ENCODE measurements at regions not wholly inside any gene's neighbourhood (a gene's known extent, or its start where the extent isn't known, plus 50 kb on each side); places are given as distances from the start of the nearest gene placed in this dataset.

DNA sequence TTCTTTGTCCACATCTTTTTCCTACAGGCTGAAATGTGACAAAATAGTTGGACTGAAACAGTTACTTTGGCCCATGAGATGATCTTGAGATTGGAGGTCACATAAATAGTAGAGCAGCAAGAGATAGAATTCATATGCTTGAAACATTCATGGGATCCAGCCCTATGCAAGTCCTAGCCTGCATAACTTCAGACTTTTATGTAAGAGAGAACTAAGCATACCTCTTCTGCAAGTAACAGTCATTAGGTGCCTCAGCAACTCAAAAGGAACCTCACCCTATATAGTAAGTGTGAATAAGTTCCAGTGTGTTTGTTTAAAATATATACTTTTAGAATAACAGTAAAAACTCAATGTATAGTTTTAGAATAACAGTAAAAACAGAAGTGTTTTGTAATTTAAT, 138.0 kb upstream of the P2RY1 start:
- no peak overlapping the region for H3K4me3 ChIP-seq
- H3K27ac ChIP-seq: no peak overlapping the region
- TF ChIP-seq CTCF (IDR thresholded peaks at IDR 0.05): no peak
- no peaks in the 10 kb centered on the region for H3K4me1 ChIP-seq
- DNase-seq: no peak
- ATAC-seq: no peak
- H3K27me3 ChIP-seq: no peaks in the 10 kb centered on the region
- H3K9me3 ChIP-seq: no peaks in the 10 kb centered on the region
- intact Hi-C loops (cut with DNase I): no loop called here
- no peaks in the 10 kb centered on the region for H3K36me3 ChIP-seq (replicated peaks in 1 of 2; ENCODE audit: insufficient read depth in 1 of 2, low read depth in 2 of 2)

- 50 to 61% methylated on average over 3 of the region's 3 CpGs for WGBS, 2 donors
- DNase-seq: no peak
- TF ChIP-seq POLR2A (IDR thresholded peaks at IDR 0.05) (no peak), CTCF (IDR thresholded peaks at IDR 0.05) (no peak)
Measured at GRCh38 chr3:152703245-152703890, 131.6 kb upstream of the P2RY1 start.

GRCh38 chr3:152706991-152707713, 127.8 kb upstream of the P2RY1 start:
- Histone ChIP-seq H3K27me3 (no peaks in the 10 kb centered on the region), H3K36me3 (replicated peaks in 1 of 2; ENCODE audit: insufficient read depth in 1 of 2, low read depth in 2 of 2) (no peaks in the 10 kb centered on the region), H3K9me3 (no peaks in the 10 kb centered on the region), H3K27ac (no peak overlapping the region), H3K4me3 (no peak overlapping the region), H3K4me1 (no peaks in the 10 kb centered on the region)
- 47 to 51% methylated on average over 4 of the region's 4 CpGs for WGBS, 2 donors
- ATAC-seq: no peak
- intact Hi-C loops (cut with DNase I): no loop called here
- DNase-seq: no peak
- TF ChIP-seq CTCF (IDR thresholded peaks at IDR 0.05) (no peak), POLR2A (IDR thresholded peaks at IDR 0.05) (no peak)

More at GRCh38 chr3:152703245-152703890, 131.6 kb upstream of the P2RY1 start:
- no peak overlapping the region for H3K4me3 ChIP-seq
- H3K27me3 ChIP-seq: no peaks in the 10 kb centered on the region
- intact Hi-C loops (cut with DNase I): no loop called here
- no peak overlapping the region for H3K27ac ChIP-seq
- no peaks in the 10 kb centered on the region for H3K36me3 ChIP-seq (replicated peaks in 1 of 2; ENCODE audit: insufficient read depth in 1 of 2, low read depth in 2 of 2)
- ATAC-seq: no peak
- no peaks in the 10 kb centered on the region for H3K4me1 ChIP-seq
- H3K9me3 ChIP-seq: no peaks in the 10 kb centered on the region

DNA sequence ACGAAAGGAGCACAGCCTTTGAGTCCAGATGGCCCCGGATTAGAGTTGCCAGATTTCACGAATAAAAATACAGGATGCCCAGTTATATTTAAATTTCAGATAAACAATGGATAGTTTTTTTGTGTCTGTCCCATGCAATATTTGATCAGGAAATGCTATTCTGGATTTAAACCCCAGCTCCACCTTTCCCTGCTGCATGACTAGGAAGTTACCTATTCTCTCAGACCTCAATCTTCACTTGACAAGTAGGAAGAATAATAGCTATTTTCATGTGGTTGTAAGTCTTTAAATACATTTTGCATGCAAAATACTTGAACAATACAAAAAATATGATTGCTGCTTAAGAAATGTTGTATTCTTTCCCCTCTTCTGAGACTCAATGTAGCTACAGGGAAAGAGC, 125.3 kb upstream of the P2RY1 start:
- TF ChIP-seq POLR2A (IDR thresholded peaks at IDR 0.05) (no peak), CTCF (IDR thresholded peaks at IDR 0.05) (no peak)
- 78 to 79% methylated on average over 3 of the region's 3 CpGs for WGBS, 2 donors
- Histone ChIP-seq H3K27ac (no peak overlapping the region), H3K27me3 (no peaks in the 10 kb centered on the region), H3K36me3 (replicated peaks in 1 of 2; ENCODE audit: insufficient read depth in 1 of 2, low read depth in 2 of 2) (no peaks in the 10 kb centered on the region), H3K9me3 (no peaks in the 10 kb centered on the region), H3K4me3 (no peak overlapping the region), H3K4me1 (no peaks in the 10 kb centered on the region)
- DNase-seq: no peak
- ATAC-seq: no peak
- intact Hi-C loops (cut with DNase I): no loop called here

DNA sequence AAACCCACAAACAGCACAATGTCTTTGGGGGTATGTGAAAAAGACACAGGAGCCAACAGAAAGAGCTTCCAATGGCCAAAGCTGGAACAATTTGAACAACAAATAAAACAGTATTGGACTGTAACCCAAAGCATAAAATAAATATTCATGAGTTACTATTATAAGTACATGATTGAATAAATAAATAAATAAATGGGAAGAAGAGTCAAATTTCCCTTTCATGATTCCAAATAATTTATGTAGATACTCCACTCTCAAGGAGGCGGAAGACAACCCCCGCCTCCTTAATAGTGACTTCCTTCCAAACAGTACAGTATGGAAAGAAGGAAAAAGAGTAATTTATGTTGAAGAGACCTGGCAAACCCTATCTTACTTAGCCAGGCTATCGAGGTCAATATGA, 124.4 kb upstream of the P2RY1 start:
- Histone ChIP-seq H3K4me3 (no peak overlapping the region), H3K9me3 (no peaks in the 10 kb centered on the region), H3K27me3 (no peaks in the 10 kb centered on the region), H3K36me3 (replicated peaks in 1 of 2; ENCODE audit: insufficient read depth in 1 of 2, low read depth in 2 of 2) (no peaks in the 10 kb centered on the region), H3K4me1 (no peaks in the 10 kb centered on the region), H3K27ac (no peak overlapping the region)
- intact Hi-C loops (cut with DNase I): no loop called here
- WGBS, 2 donors: 75 to 84% methylated on average over 3 of the region's 3 CpGs
- no peak for ATAC-seq
- TF ChIP-seq POLR2A (IDR thresholded peaks at IDR 0.05) (no peak), CTCF (IDR thresholded peaks at IDR 0.05) (no peak)
- no peak for DNase-seq

Measured in body of pancreas (tissue), 4 donors.